ENCODE measurements at regions not wholly inside any gene's neighbourhood (a gene's known extent, or its start where the extent isn't known, plus 50 kb on each side); places are given as distances from the start of the nearest gene placed in this dataset.

DNA sequence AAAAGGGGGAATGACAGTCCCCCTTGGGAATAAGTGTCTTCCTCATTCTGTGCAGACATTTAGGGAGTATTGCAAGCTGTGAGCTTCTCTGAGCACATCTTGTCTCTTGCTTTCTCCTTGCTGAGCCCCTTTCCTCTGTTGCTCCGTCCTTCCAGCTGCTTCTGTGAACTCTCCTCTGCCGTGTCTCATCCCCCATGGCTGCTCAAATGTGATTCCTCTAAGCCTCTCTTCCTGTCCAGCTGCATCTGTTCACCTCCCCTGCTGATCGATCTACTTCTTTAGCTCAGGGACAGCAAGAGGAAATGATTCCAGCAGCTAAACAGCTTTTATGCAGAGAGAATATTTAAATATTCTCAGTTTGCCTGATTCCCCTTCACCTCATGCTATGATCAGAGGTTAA is 328.0 kb upstream of the DNAJC19 start:
- TF ChIP-seq, protein P1, sequence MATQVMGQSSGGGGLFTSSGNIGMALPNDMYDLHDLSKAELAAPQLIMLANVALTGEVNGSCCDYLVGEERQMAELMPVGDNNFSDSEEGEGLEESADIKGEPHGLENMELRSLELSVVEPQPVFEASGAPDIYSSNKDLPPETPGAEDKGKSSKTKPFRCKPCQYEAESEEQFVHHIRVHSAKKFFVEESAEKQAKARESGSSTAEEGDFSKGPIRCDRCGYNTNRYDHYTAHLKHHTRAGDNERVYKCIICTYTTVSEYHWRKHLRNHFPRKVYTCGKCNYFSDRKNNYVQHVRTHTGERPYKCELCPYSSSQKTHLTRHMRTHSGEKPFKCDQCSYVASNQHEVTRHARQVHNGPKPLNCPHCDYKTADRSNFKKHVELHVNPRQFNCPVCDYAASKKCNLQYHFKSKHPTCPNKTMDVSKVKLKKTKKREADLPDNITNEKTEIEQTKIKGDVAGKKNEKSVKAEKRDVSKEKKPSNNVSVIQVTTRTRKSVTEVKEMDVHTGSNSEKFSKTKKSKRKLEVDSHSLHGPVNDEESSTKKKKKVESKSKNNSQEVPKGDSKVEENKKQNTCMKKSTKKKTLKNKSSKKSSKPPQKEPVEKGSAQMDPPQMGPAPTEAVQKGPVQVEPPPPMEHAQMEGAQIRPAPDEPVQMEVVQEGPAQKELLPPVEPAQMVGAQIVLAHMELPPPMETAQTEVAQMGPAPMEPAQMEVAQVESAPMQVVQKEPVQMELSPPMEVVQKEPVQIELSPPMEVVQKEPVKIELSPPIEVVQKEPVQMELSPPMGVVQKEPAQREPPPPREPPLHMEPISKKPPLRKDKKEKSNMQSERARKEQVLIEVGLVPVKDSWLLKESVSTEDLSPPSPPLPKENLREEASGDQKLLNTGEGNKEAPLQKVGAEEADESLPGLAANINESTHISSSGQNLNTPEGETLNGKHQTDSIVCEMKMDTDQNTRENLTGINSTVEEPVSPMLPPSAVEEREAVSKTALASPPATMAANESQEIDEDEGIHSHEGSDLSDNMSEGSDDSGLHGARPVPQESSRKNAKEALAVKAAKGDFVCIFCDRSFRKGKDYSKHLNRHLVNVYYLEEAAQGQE (IDR thresholded peaks at IDR 0.05; ENCODE audit: low read depth): no peak
- TF ChIP-seq, protein P2, sequence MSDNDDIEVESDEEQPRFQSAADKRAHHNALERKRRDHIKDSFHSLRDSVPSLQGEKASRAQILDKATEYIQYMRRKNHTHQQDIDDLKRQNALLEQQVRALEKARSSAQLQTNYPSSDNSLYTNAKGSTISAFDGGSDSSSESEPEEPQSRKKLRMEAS (IDR thresholded peaks at IDR 0.05): no peak
- TF ChIP-seq CREB1 (IDR thresholded peaks at IDR 0.05; ENCODE audit: low read depth) (no peak), ZBTB7A (IDR thresholded peaks at IDR 0.05; ENCODE audit: low read depth) (no peak)
